Muscle of back (tissue), 3 donors: ENCODE measurements at regions not wholly inside any gene's neighbourhood (a gene's known extent, or its start where the extent isn't known, plus 50 kb on each side); places are given as distances from the start of the nearest gene placed in this dataset.

Experiments
- DNase-seq, 3 donors: peaks; one replicate each; pipeline versions ENCODE4 v3.0.0 to v3.0.0-alpha.2; 2013

GRCh38 chr3:66673293-66673692 lies 172.5 kb upstream of the LRIG1 start:
- DNase-seq, result peak in 2 of 3 donors; percentile 19 to 79

GRCh38 chr3:66675366-66675765 lies 174.5 kb upstream of the LRIG1 start:
- peak in 2 of 3 donors; percentile 39 to 52 for DNase-seq

- DNase-seq, result peak in 2 of 3 donors; percentile 41 to 71
These were observed 191.4 kb upstream of the LRIG1 start for GRCh38 chr3:66692042-66692765.

GRCh38 chr3:66692766-66693150 lies 191.9 kb upstream of the LRIG1 start:
- DNase-seq, result peak; percentile 26 to 76 (median 52)

- peak; percentile 70 to 89 (median 77) for DNase-seq
These were observed 192.7 kb upstream of the LRIG1 start for GRCh38 chr3:66693461-66694031.

GRCh38 chr3:66702126-66702525 lies 201.3 kb upstream of the LRIG1 start:
- DNase-seq, result no peak

GRCh38 chr3:66703501-66703900 lies 202.7 kb upstream of the LRIG1 start:
- no peak for DNase-seq

- no peak for DNase-seq
These were observed 204.3 kb upstream of the LRIG1 start for GRCh38 chr3:66705076-66705475.

GRCh38 chr3:66706890-66707289 lies 206.1 kb upstream of the LRIG1 start:
- peak; percentile 33 to 80 (median 63) for DNase-seq

- peak in 1 of 3 donors; percentile 31 for DNase-seq
These were observed 208.7 kb upstream of the LRIG1 start for GRCh38 chr3:66709532-66709931.

- DNase-seq, result no peak
These were observed 211.4 kb upstream of the LRIG1 start for GRCh38 chr3:66712210-66712609.

GRCh38 chr3:66713921-66714320 lies 213.1 kb upstream of the LRIG1 start:
- no peak for DNase-seq

- DNase-seq, result no peak
These were observed 215.0 kb upstream of the LRIG1 start for GRCh38 chr3:66715806-66716205.

GRCh38 chr3:66717806-66718205 lies 217.0 kb upstream of the LRIG1 start:
- DNase-seq, result no peak

GRCh38 chr3:66719796-66720356 lies 219.1 kb upstream of the LRIG1 start:
- no peak for DNase-seq

- DNase-seq, result no peak
These were observed 219.7 kb upstream of the LRIG1 start for GRCh38 chr3:66720508-66720907.

- peak in 1 of 3 donors; percentile 41 for DNase-seq
These were observed 221.9 kb upstream of the LRIG1 start for GRCh38 chr3:66722675-66723074.

- DNase-seq, result no peak
These were observed 222.4 kb upstream of the LRIG1 start for GRCh38 chr3:66723231-66723630.

GRCh38 chr3:66729687-66730393 lies 229.0 kb upstream of the LRIG1 start:
- DNase-seq, result no peak

GRCh38 chr3:66738625-66739365 lies 238.0 kb upstream of the LRIG1 start:
- DNase-seq, result peak in 2 of 3 donors; percentile 33 to 48

- DNase-seq, result no peak
These were observed 239.4 kb upstream of the LRIG1 start for GRCh38 chr3:66740260-66740659.

- no peak for DNase-seq
These were observed 243.7 kb upstream of the LRIG1 start for GRCh38 chr3:66744521-66744920.
